ENCODE measurements at regions not wholly inside any gene's neighbourhood (a gene's known extent, or its start where the extent isn't known, plus 50 kb on each side); places are given as distances from the start of the nearest gene placed in this dataset.

DNA sequence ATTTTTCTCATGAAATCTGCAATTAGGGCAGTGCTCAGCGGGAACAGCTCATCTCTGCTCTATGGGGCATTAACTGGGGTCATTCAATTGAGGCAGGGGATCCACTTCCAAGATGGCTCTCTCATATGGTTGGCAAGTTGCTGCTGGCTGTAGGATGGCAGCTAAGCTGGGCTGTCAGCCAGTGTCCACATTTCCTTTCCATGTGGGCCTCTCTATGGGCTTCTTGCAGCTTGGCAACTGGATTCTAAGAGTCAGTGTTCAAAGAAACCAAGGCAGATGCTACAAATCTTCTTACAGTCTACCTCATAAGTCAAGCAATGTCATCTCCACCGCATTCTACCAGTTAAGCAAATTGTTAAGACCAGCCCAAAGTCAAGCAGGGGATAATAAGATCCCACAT lies 50.3 kb upstream of the TMCC3 start:
- DNase-seq (ENCODE audit: low read depth) = no peak
- no peak overlapping the region for H3K4me3 ChIP-seq (ENCODE audit: low read depth, low read length)
- TF ChIP-seq, protein P1, sequence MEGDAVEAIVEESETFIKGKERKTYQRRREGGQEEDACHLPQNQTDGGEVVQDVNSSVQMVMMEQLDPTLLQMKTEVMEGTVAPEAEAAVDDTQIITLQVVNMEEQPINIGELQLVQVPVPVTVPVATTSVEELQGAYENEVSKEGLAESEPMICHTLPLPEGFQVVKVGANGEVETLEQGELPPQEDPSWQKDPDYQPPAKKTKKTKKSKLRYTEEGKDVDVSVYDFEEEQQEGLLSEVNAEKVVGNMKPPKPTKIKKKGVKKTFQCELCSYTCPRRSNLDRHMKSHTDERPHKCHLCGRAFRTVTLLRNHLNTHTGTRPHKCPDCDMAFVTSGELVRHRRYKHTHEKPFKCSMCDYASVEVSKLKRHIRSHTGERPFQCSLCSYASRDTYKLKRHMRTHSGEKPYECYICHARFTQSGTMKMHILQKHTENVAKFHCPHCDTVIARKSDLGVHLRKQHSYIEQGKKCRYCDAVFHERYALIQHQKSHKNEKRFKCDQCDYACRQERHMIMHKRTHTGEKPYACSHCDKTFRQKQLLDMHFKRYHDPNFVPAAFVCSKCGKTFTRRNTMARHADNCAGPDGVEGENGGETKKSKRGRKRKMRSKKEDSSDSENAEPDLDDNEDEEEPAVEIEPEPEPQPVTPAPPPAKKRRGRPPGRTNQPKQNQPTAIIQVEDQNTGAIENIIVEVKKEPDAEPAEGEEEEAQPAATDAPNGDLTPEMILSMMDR (IDR thresholded peaks at IDR 0.05; ENCODE audit: insufficient read depth, low read depth, low read length, missing control alignments) = no peak
